PC-3 (cell line): ENCODE measurements at regions not wholly inside any gene's neighbourhood (a gene's known extent, or its start where the extent isn't known, plus 50 kb on each side); places are given as distances from the start of the nearest gene placed in this dataset.

Experiments
- ATAC-seq: fragments of 200-7000 bp; cut with Tn5 transposase; 2 replicates; pipeline ENCODE4 v1.9.1; 2020; ENCODE audit warnings: mild to moderate bottlenecking, moderate library complexity
- BruUV-seq: library from RNA; stranded (reverse); fragments of 400-500 nt; replicated peaks from 2 replicates; lab custom pipeline; 2021; lab: Mats Ljungman, UMichigan
- CTCF ChIA-PET: fragments of 300-600 bp; sonication (Branson Sonifier 250); formaldehyde crosslinking; loops from one replicate; lab custom pipeline; 2022; ENCODE audit warnings: antibody characterized with exemption; lab: Charles Lee
- POLR2A ChIA-PET: fragments of 300-600 bp; sonication (Branson Sonifier 250); formaldehyde crosslinking; loops from one replicate; lab custom pipeline; 2022; ENCODE audit warnings: antibody characterized with exemption; ENCODE audit not compliant: unreplicated experiment; lab: Charles Lee
- DNase-seq: peaks from one replicate; pipeline ENCODE4 v3.0.0-alpha.2; 2015
- H2AFZ ChIP-seq: fragments of 300-600 bp; sonication (generic); 2 replicates; pipeline ENCODE4 v1.6.0; 2016; ENCODE audit warnings: antibody characterized with exemption, low read length
- H3F3A ChIP-seq: fragments of 300-600 bp; sonication (generic); one replicate; pipeline ENCODE4 v1.6.0; 2017; ENCODE audit warnings: antibody characterized with exemption, low read length, control low read depth, mild to moderate bottlenecking; ENCODE audit not compliant: unreplicated experiment
- H3K27ac ChIP-seq: fragments of 300-600 bp; sonication (generic); 2 replicates; pipeline ENCODE4 v1.5.1; 2016; ENCODE audit warnings: mild to moderate bottlenecking, low read length
- H3K27me3 ChIP-seq: fragments of 300-600 bp; sonication (generic); 2 replicates; pipeline ENCODE4 v1.6.1; 2016; ENCODE audit warnings: low read length, mixed read lengths
- H3K36me3 ChIP-seq: fragments of 300-600 bp; sonication (generic); 2 replicates; pipeline ENCODE4 v1.6.1; 2016; ENCODE audit warnings: low read depth, mixed run types, low read length, mixed read lengths
- H3K4me1 ChIP-seq: fragments of 300-600 bp; sonication (generic); 2 replicates; pipeline ENCODE4 v1.5.1; 2016; ENCODE audit warnings: low read length; ENCODE audit not compliant: insufficient read depth
- H3K4me2 ChIP-seq: fragments of 300-600 bp; sonication (generic); 2 replicates; pipeline ENCODE4 v1.6.0; 2016; ENCODE audit warnings: low read length
- H3K4me3 ChIP-seq: fragments of 300-600 bp; sonication (generic); 2 replicates; pipeline ENCODE4 v1.5.1; 2016; ENCODE audit warnings: mild to moderate bottlenecking, low read length, mixed read lengths
- H3K79me2 ChIP-seq: fragments of 300-600 bp; sonication (generic); 2 replicates; pipeline ENCODE4 v1.6.1; 2017; ENCODE audit warnings: low read length, mixed read lengths
- H3K9ac ChIP-seq: fragments of 300-600 bp; sonication (generic); 2 replicates; pipeline ENCODE4 v1.6.0; 2016; ENCODE audit warnings: mild to moderate bottlenecking, low read length
- H3K9me2 ChIP-seq: fragments of 300-600 bp; sonication (generic); replicated peaks from 2 replicates; pipeline ENCODE4 v1.6.1; 2016; ENCODE audit warnings: mixed run types, low read length, mixed read lengths
- H3K9me3 ChIP-seq: fragments of 300-600 bp; sonication (generic); 2 replicates; pipeline ENCODE4 v1.6.1; 2016; ENCODE audit warnings: low read length, mixed read lengths
- H4K20me1 ChIP-seq: fragments of 300-600 bp; sonication (generic); 2 replicates; pipeline ENCODE4 v1.6.1; 2016; ENCODE audit warnings: low read length, mixed read lengths
- EZH2 ChIP-seq: fragments of 300-600 bp; sonication (generic); IDR thresholded peaks from one replicate; pipeline ENCODE4 v1.6.1; 2017; ENCODE audit warnings: antibody characterized with exemption, mild to moderate bottlenecking, low read length; ENCODE audit not compliant: unreplicated experiment
- EZH2phosphoT487 ChIP-seq: fragments of 300-600 bp; sonication (generic); IDR thresholded peaks from 2 replicates; pipeline ENCODE4 v1.6.1; 2018; ENCODE audit warnings: mild to moderate bottlenecking, antibody characterized with exemption, low read length, borderline replicate concordance
- intact Hi-C: fragments of 100-400 bp; cut with micrococcal nuclease; formaldehyde crosslinking; loops from 2 replicates; pipeline ENCODE4 v1.9.0; 2023
- TF ChIP-seq, protein P1 (sequence below): fragments of 300-600 bp; sonication (generic); conservative IDR thresholded peaks from 2 replicates; pipeline ENCODE4 v1.5.1; 2017; ENCODE audit warnings: antibody characterized with exemption, low read depth, mild to moderate bottlenecking, low read length

DNA sequence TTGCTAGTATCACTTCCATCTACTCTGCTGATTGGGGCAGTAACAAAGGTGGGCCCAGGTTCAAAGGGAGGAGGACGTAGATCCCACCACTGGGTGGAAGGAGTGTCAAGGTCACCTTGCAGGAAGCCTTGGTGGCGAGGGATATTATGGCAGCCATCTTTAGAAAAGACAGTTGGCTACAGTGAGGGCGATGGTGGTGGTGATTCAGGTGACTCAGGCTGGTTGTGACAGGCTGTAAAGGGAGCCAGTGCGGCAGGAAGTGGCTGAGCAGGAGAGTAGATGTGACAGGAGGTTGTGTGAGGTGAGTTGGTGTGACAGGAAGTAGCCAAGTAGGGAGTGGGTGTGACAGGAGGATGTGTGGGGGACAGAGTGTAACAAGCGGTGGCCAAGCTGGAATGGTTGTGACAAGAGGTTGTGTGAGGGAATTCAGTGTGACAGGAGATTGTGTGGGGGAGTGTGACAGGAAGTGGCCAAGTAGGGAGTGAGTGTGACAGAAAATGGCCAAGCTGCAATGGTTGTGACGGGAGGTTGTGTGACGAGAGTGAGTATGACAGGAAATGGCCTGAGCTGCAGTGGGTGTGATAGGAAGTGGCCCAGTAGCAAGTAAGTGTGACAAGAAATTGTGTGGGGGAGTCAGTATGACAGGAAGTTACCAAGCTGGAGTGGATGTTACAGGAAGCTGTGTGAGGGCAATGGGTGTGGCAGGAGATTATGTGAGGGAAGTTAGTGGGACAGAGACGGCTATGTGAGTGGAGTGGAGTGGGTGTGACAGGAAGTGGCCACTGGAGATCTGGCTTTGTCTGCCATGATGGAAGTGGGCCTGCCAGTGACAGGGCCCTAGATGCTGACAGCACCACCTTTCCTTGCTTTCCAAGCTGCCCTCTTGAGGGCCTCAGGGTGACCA lies 136.5 kb upstream of the MYL2 start:
- Histone ChIP-seq H3K27me3 (no peaks in the 10 kb centered on the region), H3F3A (no peaks in the 10 kb centered on the region), H3K4me3 (no peak overlapping the region), H3K4me2 (no peak overlapping the region), H3K36me3 (no peaks in the 10 kb centered on the region), H2AFZ (0 out of 2 replicates have a peak overlapping the region, but pooled peaks have one; percentile 29), H3K4me1 (peaks cover 8% of the 10 kb centered on the region; the same call in 1 of the 2 replicates), H4K20me1 (no peaks in the 10 kb centered on the region), H3K9me2 (no peaks in the 10 kb centered on the region), H3K27ac (no peak overlapping the region), H3K79me2 (no peaks in the 10 kb centered on the region), H3K9me3 (no peaks in the 10 kb centered on the region), H3K9ac (no peak overlapping the region)
- BruUV-seq, result no TSS peak
- peak; percentile 31 for DNase-seq
- TF ChIP-seq EZH2phosphoT487 (no peak), EZH2 (no peak)
- TF ChIP-seq, protein P1, sequence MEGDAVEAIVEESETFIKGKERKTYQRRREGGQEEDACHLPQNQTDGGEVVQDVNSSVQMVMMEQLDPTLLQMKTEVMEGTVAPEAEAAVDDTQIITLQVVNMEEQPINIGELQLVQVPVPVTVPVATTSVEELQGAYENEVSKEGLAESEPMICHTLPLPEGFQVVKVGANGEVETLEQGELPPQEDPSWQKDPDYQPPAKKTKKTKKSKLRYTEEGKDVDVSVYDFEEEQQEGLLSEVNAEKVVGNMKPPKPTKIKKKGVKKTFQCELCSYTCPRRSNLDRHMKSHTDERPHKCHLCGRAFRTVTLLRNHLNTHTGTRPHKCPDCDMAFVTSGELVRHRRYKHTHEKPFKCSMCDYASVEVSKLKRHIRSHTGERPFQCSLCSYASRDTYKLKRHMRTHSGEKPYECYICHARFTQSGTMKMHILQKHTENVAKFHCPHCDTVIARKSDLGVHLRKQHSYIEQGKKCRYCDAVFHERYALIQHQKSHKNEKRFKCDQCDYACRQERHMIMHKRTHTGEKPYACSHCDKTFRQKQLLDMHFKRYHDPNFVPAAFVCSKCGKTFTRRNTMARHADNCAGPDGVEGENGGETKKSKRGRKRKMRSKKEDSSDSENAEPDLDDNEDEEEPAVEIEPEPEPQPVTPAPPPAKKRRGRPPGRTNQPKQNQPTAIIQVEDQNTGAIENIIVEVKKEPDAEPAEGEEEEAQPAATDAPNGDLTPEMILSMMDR, result no peak
- CTCF ChIA-PET, result no interaction called here
- ATAC-seq, result peak; percentile 31; the same call in 1 of the 2 replicates
- intact Hi-C loops, result no loop called here
- POLR2A ChIA-PET, result interaction anchor here (0.7 kb wide), 1 partner anchor 185 kb away, joined by 4 read pairs; no protein-coding TSS in a partner anchor

- Histone ChIP-seq H3K4me2 (no peak overlapping the region), H3K9ac (no peak overlapping the region), H3K27me3 (0 out of 2 replicates have a peak, but pooled peaks cover 4% of the 10 kb centered on the region), H2AFZ (no peak overlapping the region), H3K4me3 (no peak overlapping the region), H3F3A (no peaks in the 10 kb centered on the region), H3K4me1 (peaks cover 8% of the 10 kb centered on the region; the same call in 1 of the 2 replicates), H3K9me3 (no peaks in the 10 kb centered on the region), H3K36me3 (no peaks in the 10 kb centered on the region), H4K20me1 (no peaks in the 10 kb centered on the region), H3K9me2 (no peaks in the 10 kb centered on the region), H3K27ac (no peak overlapping the region), H3K79me2 (no peaks in the 10 kb centered on the region)
- DNase-seq (no peak), ATAC-seq (no peak)
- ChIA-PET POLR2A (no interaction called here), CTCF (no interaction called here)
- no TSS peak for BruUV-seq
- TF ChIP-seq EZH2phosphoT487 (no peak), EZH2 (no peak)
- TF ChIP-seq, protein P1, result no peak
- intact Hi-C loops, result no loop called here
Observed at GRCh38 chr12:111055181-111055880, 135.0 kb upstream of the MYL2 start.
